Adipocyte (in vitro differentiated cells): ENCODE measurements at regions not wholly inside any gene's neighbourhood (a gene's known extent, or its start where the extent isn't known, plus 50 kb on each side); places are given as distances from the start of the nearest gene placed in this dataset.
"Not testable (repeated sequence)": the region's sequence is repeated elsewhere in the genome, so short reads cannot be mapped to it uniquely, and the experiment has no call there.

ENCODE experiments used
- DNase-seq: peaks from one replicate; pipeline ENCODE4 v3.0.0-alpha.2; 2015; ENCODE audit warnings: low read depth
- H3K27me3 ChIP-seq: replicated peaks from 2 replicates; pipeline ENCODE4 v1.7.0; 2013; ENCODE audit warnings: mild to moderate bottlenecking, low read length, moderate library complexity; ENCODE audit not compliant: control insufficient read depth, insufficient read depth
- H3K36me3 ChIP-seq: 2 replicates; pipeline ENCODE4 v1.7.0; 2013; ENCODE audit warnings: low read length, mild to moderate bottlenecking, moderate library complexity; ENCODE audit not compliant: control insufficient read depth, insufficient read depth, severe bottlenecking
- H3K4me1 ChIP-seq: 2 replicates; pipeline ENCODE4 v1.7.0; 2013; ENCODE audit warnings: mild to moderate bottlenecking, low read length, moderate library complexity; ENCODE audit not compliant: control insufficient read depth, insufficient read depth
- H3K4me3 ChIP-seq: 2 replicates; pipeline ENCODE4 v1.7.0; 2013; ENCODE audit warnings: mild to moderate bottlenecking, low read length, moderate library complexity
- H3K9ac ChIP-seq: 2 replicates; pipeline ENCODE4 v1.7.0; 2013; ENCODE audit warnings: mild to moderate bottlenecking, low read length, moderate library complexity
- H3K9me3 ChIP-seq: 2 replicates; pipeline ENCODE4 v1.7.0; 2013; ENCODE audit warnings: mild to moderate bottlenecking, low read length, moderate library complexity; ENCODE audit not compliant: control insufficient read depth

- no peak for DNase-seq
- H3K9me3 ChIP-seq: no peaks in the 10 kb centered on the region
- H3K4me3 ChIP-seq: no peak overlapping the region
- H3K36me3 ChIP-seq: no peaks in the 10 kb centered on the region
- no peak overlapping the region for H3K9ac ChIP-seq
- H3K4me1 ChIP-seq: peaks cover 29% of the 10 kb centered on the region
- no peaks in the 10 kb centered on the region for H3K27me3 ChIP-seq
Observed at GRCh38 chr10:16186564-16186963, 250.2 kb upstream of the PTER start.

GRCh38 chr10:16187161-16187560 lies 249.6 kb upstream of the PTER start:
- Histone ChIP-seq H3K4me1 (peaks cover 29% of the 10 kb centered on the region), H3K9ac (no peak overlapping the region), H3K36me3 (no peaks in the 10 kb centered on the region), H3K9me3 (no peaks in the 10 kb centered on the region), H3K27me3 (no peaks in the 10 kb centered on the region), H3K4me3 (no peak overlapping the region)
- DNase-seq: no peak

GRCh38 chr10:16192337-16192736 lies 244.5 kb upstream of the PTER start:
- no peaks in the 10 kb centered on the region for H3K4me1 ChIP-seq
- H3K27me3 ChIP-seq: no peaks in the 10 kb centered on the region
- H3K9me3 ChIP-seq: peaks cover 3% of the 10 kb centered on the region
- no peak overlapping the region for H3K4me3 ChIP-seq
- no peak overlapping the region for H3K9ac ChIP-seq
- no peaks in the 10 kb centered on the region for H3K36me3 ChIP-seq
- DNase-seq: no peak

- Histone ChIP-seq H3K9ac (no peak overlapping the region), H3K36me3 (no peaks in the 10 kb centered on the region), H3K4me3 (no peak overlapping the region), H3K9me3 (peaks cover 3% of the 10 kb centered on the region), H3K4me1 (no peaks in the 10 kb centered on the region), H3K27me3 (no peaks in the 10 kb centered on the region)
- DNase-seq: no peak
Observed at GRCh38 chr10:16193241-16193640, 243.6 kb upstream of the PTER start.

GRCh38 chr10:16195178-16195769 lies 241.5 kb upstream of the PTER start:
- Histone ChIP-seq H3K4me3 (no peak overlapping the region), H3K27me3 (no peaks in the 10 kb centered on the region), H3K9me3 (peaks cover 3% of the 10 kb centered on the region), H3K36me3 (no peaks in the 10 kb centered on the region), H3K4me1 (no peaks in the 10 kb centered on the region), H3K9ac (no peak overlapping the region)
- DNase-seq: no peak

GRCh38 chr10:16195894-16196293 lies 240.9 kb upstream of the PTER start:
- Histone ChIP-seq H3K9ac (no peak overlapping the region), H3K4me3 (no peak overlapping the region), H3K27me3 (no peaks in the 10 kb centered on the region), H3K36me3 (no peaks in the 10 kb centered on the region), H3K4me1 (no peaks in the 10 kb centered on the region), H3K9me3 (peaks cover 3% of the 10 kb centered on the region)
- no peak for DNase-seq

- H3K9ac ChIP-seq: no peak overlapping the region
Observed at GRCh38 chr10:16199216-16199615, 237.6 kb upstream of the PTER start.

GRCh38 chr10:16223618-16224017 lies 213.2 kb upstream of the PTER start:
- not testable (repeated sequence) for H3K4me1 ChIP-seq, H3K36me3 ChIP-seq, DNase-seq, H3K27me3 ChIP-seq, H3K4me3 ChIP-seq, H3K9ac ChIP-seq
- H3K9me3 ChIP-seq: peaks cover 31% of the 10 kb centered on the region

More at GRCh38 chr10:16199216-16199615, 237.6 kb upstream of the PTER start:
- no peak overlapping the region for H3K4me3 ChIP-seq
- no peaks in the 10 kb centered on the region for H3K27me3 ChIP-seq
- no peak for DNase-seq
- no peaks in the 10 kb centered on the region for H3K4me1 ChIP-seq
- no peaks in the 10 kb centered on the region for H3K36me3 ChIP-seq
- H3K9me3 ChIP-seq: peaks cover 8% of the 10 kb centered on the region

GRCh38 chr10:16227674-16228073 lies 209.1 kb upstream of the PTER start:
- H3K36me3 ChIP-seq: no peaks in the 10 kb centered on the region
- no peak for DNase-seq
- no peak overlapping the region for H3K4me3 ChIP-seq
- H3K27me3 ChIP-seq: no peaks in the 10 kb centered on the region
- peaks cover 10% of the 10 kb centered on the region for H3K9me3 ChIP-seq
- no peak overlapping the region for H3K9ac ChIP-seq
- H3K4me1 ChIP-seq: no peaks in the 10 kb centered on the region

- H3K9me3 ChIP-seq: peaks cover 6% of the 10 kb centered on the region
- H3K4me1 ChIP-seq: no peaks in the 10 kb centered on the region
- no peak for DNase-seq
- no peaks in the 10 kb centered on the region for H3K27me3 ChIP-seq
- no peak overlapping the region for H3K4me3 ChIP-seq
- H3K9ac ChIP-seq: no peak overlapping the region
- H3K36me3 ChIP-seq: no peaks in the 10 kb centered on the region
Observed at GRCh38 chr10:16231176-16231575, 205.6 kb upstream of the PTER start.

- H3K4me1 ChIP-seq: no peaks in the 10 kb centered on the region
- no peak overlapping the region for H3K4me3 ChIP-seq
- DNase-seq: no peak
- no peak overlapping the region for H3K9ac ChIP-seq
- H3K9me3 ChIP-seq: peaks cover 9% of the 10 kb centered on the region
- no peaks in the 10 kb centered on the region for H3K36me3 ChIP-seq
- no peaks in the 10 kb centered on the region for H3K27me3 ChIP-seq
Observed at GRCh38 chr10:16231734-16232435, 204.9 kb upstream of the PTER start.

GRCh38 chr10:16232441-16232840 lies 204.4 kb upstream of the PTER start:
- Histone ChIP-seq H3K9ac (no peak overlapping the region), H3K27me3 (no peaks in the 10 kb centered on the region), H3K9me3 (peaks cover 6% of the 10 kb centered on the region), H3K36me3 (no peaks in the 10 kb centered on the region), H3K4me1 (no peaks in the 10 kb centered on the region), H3K4me3 (no peak overlapping the region)
- DNase-seq: no peak
